Mesendoderm (in vitro differentiated cells): ENCODE measurements at regions not wholly inside any gene's neighbourhood (a gene's known extent, or its start where the extent isn't known, plus 50 kb on each side); places are given as distances from the start of the nearest gene placed in this dataset.
"Not testable (repeated sequence)": the region's sequence is repeated elsewhere in the genome, so short reads cannot be mapped to it uniquely, and the experiment has no call there.

Experiments used
- DNase-seq: peaks from one replicate; pipeline ENCODE4 v3.0.0; 2013
- H2AK5ac ChIP-seq: 2 replicates; pipeline ENCODE4 v1.6.1; 2013; ENCODE audit warnings: low read length, inconsistent platforms
- H2BK120ac ChIP-seq: 2 replicates; pipeline ENCODE4 v1.6.1; 2013; ENCODE audit warnings: low read depth, mild to moderate bottlenecking, low read length, moderate library complexity, mixed read lengths
- H2BK15ac ChIP-seq: replicated peaks from 2 replicates; pipeline ENCODE4 v1.6.1; 2013; ENCODE audit warnings: low read depth, mild to moderate bottlenecking, moderate library complexity
- H2BK5ac ChIP-seq: 2 replicates; pipeline ENCODE4 v1.6.1; 2013; ENCODE audit warnings: low read length, inconsistent platforms
- H3K18ac ChIP-seq: 2 replicates; pipeline ENCODE4 v1.6.1; 2013; ENCODE audit warnings: mild to moderate bottlenecking, low read length, mixed read lengths
- H3K23ac ChIP-seq: one replicate; pipeline ENCODE4 v1.6.1; 2013; ENCODE audit warnings: low read length
- H3K27ac ChIP-seq: 2 replicates; pipeline ENCODE4 v1.5.1; 2013; ENCODE audit warnings: low read depth, mild to moderate bottlenecking, inconsistent platforms, low read length, moderate library complexity
- H3K27me3 ChIP-seq: 2 replicates; pipeline ENCODE4 v1.6.1; 2013; ENCODE audit warnings: low read length, control low read depth, mild to moderate bottlenecking, inconsistent platforms; ENCODE audit not compliant: insufficient read depth, poor library complexity
- H3K36me3 ChIP-seq: 2 replicates; pipeline ENCODE4 v1.6.1; 2013; ENCODE audit warnings: low read length, inconsistent platforms; ENCODE audit not compliant: control insufficient read depth, insufficient read depth
- H3K4ac ChIP-seq: one replicate; pipeline ENCODE4 v1.6.1; 2013; ENCODE audit warnings: low read depth, mild to moderate bottlenecking, low read length, moderate library complexity
- H3K4me1 ChIP-seq: 2 replicates; pipeline ENCODE4 v1.6.1; 2013; ENCODE audit warnings: low read depth, low read length, inconsistent platforms; ENCODE audit not compliant: control insufficient read depth
- H3K4me2 ChIP-seq: 2 replicates; pipeline ENCODE4 v1.6.1; 2013; ENCODE audit warnings: low read length
- H3K4me3 ChIP-seq: 2 replicates; pipeline ENCODE4 v1.5.1; 2013; ENCODE audit warnings: mild to moderate bottlenecking, low read length
- H3K56ac ChIP-seq: one replicate; pipeline ENCODE4 v1.6.1; 2013; ENCODE audit warnings: low read length
- H3K79me1 ChIP-seq: 2 replicates; pipeline ENCODE4 v1.6.1; 2013; ENCODE audit warnings: low read length, inconsistent platforms
- H3K79me2 ChIP-seq: 2 replicates; pipeline ENCODE4 v1.6.1; 2013; ENCODE audit warnings: mild to moderate bottlenecking, low read length; ENCODE audit not compliant: control insufficient read depth, insufficient read depth
- H3K9ac ChIP-seq: 2 replicates; pipeline ENCODE4 v1.6.1; 2013; ENCODE audit warnings: low read length, inconsistent platforms
- H4K5ac ChIP-seq: one replicate; pipeline ENCODE4 v1.6.1; 2013; ENCODE audit warnings: low read length
- H4K8ac ChIP-seq: one replicate; pipeline ENCODE4 v1.6.1; 2013; ENCODE audit warnings: low read depth, mild to moderate bottlenecking, control low read depth, low read length, moderate library complexity
- WGBS: extraction: QIAGEN DNeasy Blood & Tissue Kit; methylation state at CpG from one replicate; pipeline ENCODE4 v1.1.7; 2013; ENCODE audit warnings: low lambda C conversion rate, missing lambda C conversion rate; ENCODE audit not compliant: insufficient coverage; ENCODE audit errors: extremely low coverage; 5-methylcytosine and 5-hydroxymethylcytosine counted together

DNA sequence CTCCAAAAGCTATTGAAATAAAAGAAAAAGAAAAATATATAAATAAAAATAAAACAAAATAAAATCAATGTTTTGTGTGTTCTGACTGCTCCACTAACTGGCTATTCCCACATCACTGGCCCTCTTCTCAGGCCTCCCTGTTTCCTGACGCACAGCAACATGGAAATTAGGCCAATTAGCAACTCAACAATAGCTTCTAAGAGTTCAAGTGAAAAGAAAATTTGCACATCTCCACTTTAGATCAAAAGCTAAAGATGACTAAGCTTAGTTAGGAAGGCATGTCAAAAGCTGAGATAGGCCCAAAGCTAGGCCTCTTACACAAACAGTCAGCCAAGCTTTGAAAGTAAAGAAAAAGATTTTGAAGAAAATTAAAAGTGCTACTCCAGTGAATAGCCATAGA is 200.8 kb downstream of the DUSP6 start:
- Histone ChIP-seq H2BK15ac (no peak overlapping the region), H2AK5ac (no peak overlapping the region), H3K79me2 (no peaks in the 10 kb centered on the region), H2BK120ac (no peak overlapping the region), H4K8ac (no peak overlapping the region), H3K4me3 (no peak overlapping the region), H3K4ac (no peak overlapping the region), H3K18ac (no peak overlapping the region), H4K5ac (no peak overlapping the region), H3K56ac (no peak overlapping the region), H3K4me2 (no peak overlapping the region), H3K27ac (no peak overlapping the region), H2BK5ac (no peak overlapping the region), H3K27me3 (no peaks in the 10 kb centered on the region), H3K36me3 (no peaks in the 10 kb centered on the region), H3K9ac (no peak overlapping the region), H3K4me1 (no peaks in the 10 kb centered on the region), H3K23ac (no peak overlapping the region), H3K79me1 (no peaks in the 10 kb centered on the region)
- WGBS = no CpG with 5 or more reads among the region's 1 CpG
- peak; percentile 55 for DNase-seq

DNA sequence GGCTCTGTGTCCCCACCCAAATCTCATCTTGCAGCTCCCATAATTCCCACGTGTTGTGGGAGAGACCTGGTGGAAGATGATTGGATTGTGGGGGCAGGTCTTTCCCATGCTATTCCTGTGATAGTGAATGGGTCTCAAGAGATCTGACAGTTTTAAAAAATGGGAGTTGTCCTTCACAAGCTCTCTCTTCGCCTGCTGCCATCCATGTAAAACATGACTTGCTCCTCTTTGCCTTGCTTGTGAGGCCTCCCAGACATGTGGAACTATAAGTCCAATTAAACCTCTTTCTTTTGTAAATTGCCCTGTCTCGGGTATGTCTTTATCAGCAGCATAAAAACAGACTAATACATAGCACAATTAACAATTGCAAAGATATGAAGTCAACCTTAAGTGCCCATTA is 201.5 kb downstream of the DUSP6 start:
- H3K36me3 ChIP-seq, H3K27me3 ChIP-seq, H2BK120ac ChIP-seq, H3K27ac ChIP-seq, H2BK15ac ChIP-seq, H3K4me1 ChIP-seq, H4K5ac ChIP-seq, H3K56ac ChIP-seq, H3K18ac ChIP-seq, H3K4me3 ChIP-seq, H4K8ac ChIP-seq, H3K4ac ChIP-seq, H3K23ac ChIP-seq, H2BK5ac ChIP-seq, H3K79me1 ChIP-seq, H3K79me2 ChIP-seq, H2AK5ac ChIP-seq, H3K4me2 ChIP-seq, H3K9ac ChIP-seq: not testable (repeated sequence)
- DNase-seq = peak; percentile 26
- no CpG with 5 or more reads among the region's 3 CpGs for WGBS

DNA sequence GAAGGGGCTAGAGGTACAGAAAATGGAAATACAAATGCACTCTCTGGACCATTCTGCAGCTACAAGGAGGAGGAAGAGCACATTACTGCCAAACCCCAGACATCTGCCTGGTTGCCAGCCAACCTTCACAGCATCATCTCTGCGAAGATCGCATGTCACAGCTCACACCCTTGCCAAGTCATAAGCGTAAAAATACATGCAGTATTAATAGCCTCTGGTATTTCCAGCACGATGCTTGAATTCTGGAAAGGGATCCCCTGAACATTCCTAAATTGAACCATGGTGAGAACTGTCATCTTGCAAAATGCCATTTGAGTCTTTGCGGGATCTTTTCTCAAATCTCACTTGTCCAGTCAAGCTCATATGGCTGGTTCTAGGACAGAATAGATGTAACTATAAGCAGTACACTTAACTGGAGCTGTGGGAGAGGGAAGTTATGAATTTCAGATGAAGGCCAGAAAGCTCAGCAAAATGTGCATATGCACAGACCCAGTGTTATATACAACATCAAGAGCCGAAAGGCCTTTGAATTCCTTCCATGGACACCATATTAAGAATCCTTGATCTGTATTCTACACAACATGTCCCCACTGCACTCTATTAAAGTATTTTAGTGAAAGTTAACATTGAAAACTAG is 211.6 kb downstream of the DUSP6 start:
- Histone ChIP-seq H3K79me2 (no peaks in the 10 kb centered on the region), H3K23ac (no peak overlapping the region), H3K27ac (no peak overlapping the region), H4K8ac (no peak overlapping the region), H2BK120ac (no peak overlapping the region), H3K4me1 (no peaks in the 10 kb centered on the region), H3K18ac (no peak overlapping the region), H3K27me3 (no peaks in the 10 kb centered on the region), H3K79me1 (no peaks in the 10 kb centered on the region), H3K4ac (no peak overlapping the region), H2AK5ac (no peak overlapping the region), H3K4me2 (no peak overlapping the region), H3K4me3 (no peak overlapping the region), H3K9ac (no peak overlapping the region), H3K56ac (no peak overlapping the region), H2BK5ac (no peak overlapping the region), H4K5ac (no peak overlapping the region), H2BK15ac (no peak overlapping the region), H3K36me3 (no peaks in the 10 kb centered on the region)
- WGBS = no CpG with 5 or more reads among the region's 6 CpGs
- no peak for DNase-seq

DNA sequence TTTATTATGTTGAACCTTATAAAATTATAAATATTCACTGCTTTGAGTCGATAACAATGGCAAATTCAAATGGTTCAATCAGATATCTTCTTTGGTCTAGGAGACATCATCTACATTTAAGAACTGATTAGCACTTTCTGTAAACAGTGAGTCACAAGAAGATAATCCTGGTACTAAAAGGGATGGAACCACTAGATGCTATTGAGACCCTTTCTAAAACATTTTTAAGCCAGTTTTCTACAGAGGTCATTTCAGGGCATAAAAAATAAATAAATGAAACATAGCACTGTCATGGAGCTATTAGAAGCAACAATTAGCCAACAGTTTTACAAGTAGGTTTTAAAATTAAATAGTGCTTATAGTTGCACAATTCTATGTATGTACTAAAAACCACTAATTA is 212.2 kb downstream of the DUSP6 start:
- Histone ChIP-seq H4K5ac (no peak overlapping the region), H2BK15ac (no peak overlapping the region), H3K4ac (no peak overlapping the region), H3K4me3 (no peak overlapping the region), H2BK5ac (no peak overlapping the region), H3K56ac (no peak overlapping the region), H3K27ac (no peak overlapping the region), H3K79me2 (no peaks in the 10 kb centered on the region), H3K79me1 (no peaks in the 10 kb centered on the region), H3K36me3 (no peaks in the 10 kb centered on the region), H3K18ac (no peak overlapping the region), H3K4me1 (no peaks in the 10 kb centered on the region), H3K23ac (no peak overlapping the region), H2BK120ac (no peak overlapping the region), H3K4me2 (no peak overlapping the region), H2AK5ac (no peak overlapping the region), H4K8ac (no peak overlapping the region), H3K9ac (no peak overlapping the region), H3K27me3 (no peaks in the 10 kb centered on the region)
- WGBS = no CpG with 5 or more reads among the region's 1 CpG
- DNase-seq = no peak

DNA sequence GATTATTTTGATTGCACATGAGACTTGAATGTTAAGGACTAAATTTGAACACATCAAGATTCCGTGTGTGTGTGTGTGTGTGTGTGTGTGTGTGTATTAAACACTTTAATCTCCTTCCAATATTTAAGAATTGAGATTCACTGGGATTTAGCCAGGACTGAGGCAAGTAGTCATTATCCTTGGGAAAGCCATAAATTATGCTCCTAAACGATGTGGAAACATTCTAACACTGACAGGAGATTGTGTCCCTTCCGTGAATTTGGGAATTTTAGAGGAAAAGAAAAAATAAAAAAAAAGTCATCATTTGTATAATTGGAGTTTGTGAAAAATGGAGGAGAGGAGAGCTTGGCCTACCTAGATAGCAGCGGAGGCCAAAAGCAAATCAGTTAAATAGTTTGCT is 212.9 kb downstream of the DUSP6 start:
- no peak overlapping the region for H3K4ac ChIP-seq

More for the DNA sequence above, 212.9 kb downstream of the DUSP6 start:
- Histone ChIP-seq H3K18ac (no peak overlapping the region), H3K4me3 (no peak overlapping the region), H3K27ac (no peak overlapping the region), H2BK5ac (no peak overlapping the region), H3K56ac (no peak overlapping the region), H2AK5ac (no peak overlapping the region), H4K5ac (no peak overlapping the region), H3K27me3 (no peaks in the 10 kb centered on the region), H3K36me3 (no peaks in the 10 kb centered on the region), H4K8ac (no peak overlapping the region), H3K79me1 (no peaks in the 10 kb centered on the region), H2BK15ac (no peak overlapping the region), H2BK120ac (no peak overlapping the region), H3K4me2 (no peak overlapping the region), H3K23ac (no peak overlapping the region), H3K79me2 (no peaks in the 10 kb centered on the region), H3K4me1 (no peaks in the 10 kb centered on the region), H3K9ac (no peak overlapping the region)
- no peak for DNase-seq
- no CpG with 5 or more reads among the region's 4 CpGs for WGBS
